B cell (primary cell): ENCODE measurements at regions not wholly inside any gene's neighbourhood (a gene's known extent, or its start where the extent isn't known, plus 50 kb on each side); places are given as distances from the start of the nearest gene placed in this dataset.
"Not testable (repeated sequence)": the region's sequence is repeated elsewhere in the genome, so short reads cannot be mapped to it uniquely, and the experiment has no call there.

Experiments used
- CTCF ChIP-seq: fragments of 200-600 bp; IDR thresholded peaks from one replicate; pipeline ENCODE4 v1.8.0; 2022; ENCODE audit warnings: antibody characterized with exemption, mild to moderate bottlenecking
- EZH2 ChIP-seq: IDR thresholded peaks from 2 replicates; pipeline ENCODE4 v1.6.1; 2012; ENCODE audit warnings: borderline replicate concordance, low read depth, mild to moderate bottlenecking, moderate library complexity, low read length; ENCODE audit not compliant: insufficient read depth, poor library complexity, severe bottlenecking

DNA sequence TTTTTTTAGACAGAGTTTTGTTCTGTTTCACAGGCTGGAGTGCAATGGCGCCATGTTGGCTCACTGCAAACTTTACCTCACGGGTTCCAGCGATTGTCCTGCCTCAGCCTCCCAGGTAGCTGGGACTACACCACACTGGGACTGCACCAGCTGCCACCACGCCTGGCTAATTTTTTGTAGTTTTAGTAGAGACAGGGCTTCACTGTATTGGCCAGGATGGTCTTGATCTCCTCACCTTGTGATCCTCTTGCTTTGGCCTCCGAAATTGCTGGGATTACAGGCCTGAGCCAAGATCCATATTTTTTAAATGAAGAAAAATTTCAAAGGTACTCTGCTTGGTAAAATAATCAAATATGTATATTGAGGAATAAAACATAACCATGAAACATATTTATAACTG, 195.8 kb upstream of the TPTE start:
- not testable (repeated sequence) for TF ChIP-seq CTCF, EZH2
